ENCODE measurements at regions not wholly inside any gene's neighbourhood (a gene's known extent, or its start where the extent isn't known, plus 50 kb on each side); places are given as distances from the start of the nearest gene placed in this dataset.
A peak's percentile ranks its signal among the peaks of the same experiment; 100 is the strongest.

- no peaks in the 10 kb centered on the region for H3K79me2 ChIP-seq (ENCODE audit: insufficient read depth, low read depth)
- no peak overlapping the region for H3K27ac ChIP-seq
- no peak overlapping the region for H3K4me3 ChIP-seq (IDR thresholded peaks at IDR 0.05; ENCODE audit: insufficient read depth, low read depth, low read length)
- no peaks in the 10 kb centered on the region for H4K20me1 ChIP-seq (ENCODE audit: insufficient read depth)
- no peaks in the 10 kb centered on the region for H3K27me3 ChIP-seq (ENCODE audit: insufficient read depth, low read depth)
- no peak overlapping the region for H2AFZ ChIP-seq (ENCODE audit: low read depth)
- no peaks in the 10 kb centered on the region for H3K36me3 ChIP-seq (ENCODE audit: insufficient read depth)
- H3K4me2 ChIP-seq = no peak overlapping the region
- H3K4me1 ChIP-seq (ENCODE audit: low read depth, poor library complexity, severe bottlenecking) = peaks cover 30% of the 10 kb centered on the region
- TF ChIP-seq, protein P1, sequence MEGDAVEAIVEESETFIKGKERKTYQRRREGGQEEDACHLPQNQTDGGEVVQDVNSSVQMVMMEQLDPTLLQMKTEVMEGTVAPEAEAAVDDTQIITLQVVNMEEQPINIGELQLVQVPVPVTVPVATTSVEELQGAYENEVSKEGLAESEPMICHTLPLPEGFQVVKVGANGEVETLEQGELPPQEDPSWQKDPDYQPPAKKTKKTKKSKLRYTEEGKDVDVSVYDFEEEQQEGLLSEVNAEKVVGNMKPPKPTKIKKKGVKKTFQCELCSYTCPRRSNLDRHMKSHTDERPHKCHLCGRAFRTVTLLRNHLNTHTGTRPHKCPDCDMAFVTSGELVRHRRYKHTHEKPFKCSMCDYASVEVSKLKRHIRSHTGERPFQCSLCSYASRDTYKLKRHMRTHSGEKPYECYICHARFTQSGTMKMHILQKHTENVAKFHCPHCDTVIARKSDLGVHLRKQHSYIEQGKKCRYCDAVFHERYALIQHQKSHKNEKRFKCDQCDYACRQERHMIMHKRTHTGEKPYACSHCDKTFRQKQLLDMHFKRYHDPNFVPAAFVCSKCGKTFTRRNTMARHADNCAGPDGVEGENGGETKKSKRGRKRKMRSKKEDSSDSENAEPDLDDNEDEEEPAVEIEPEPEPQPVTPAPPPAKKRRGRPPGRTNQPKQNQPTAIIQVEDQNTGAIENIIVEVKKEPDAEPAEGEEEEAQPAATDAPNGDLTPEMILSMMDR (conservative IDR thresholded peaks at IDR 0.05; ENCODE audit: low read depth, low read length) = no peak
- no peak overlapping the region for H3K9ac ChIP-seq
Measured at GRCh38 chr1:207214453-207214852, 107.0 kb upstream of the CD55 start.

DNA sequence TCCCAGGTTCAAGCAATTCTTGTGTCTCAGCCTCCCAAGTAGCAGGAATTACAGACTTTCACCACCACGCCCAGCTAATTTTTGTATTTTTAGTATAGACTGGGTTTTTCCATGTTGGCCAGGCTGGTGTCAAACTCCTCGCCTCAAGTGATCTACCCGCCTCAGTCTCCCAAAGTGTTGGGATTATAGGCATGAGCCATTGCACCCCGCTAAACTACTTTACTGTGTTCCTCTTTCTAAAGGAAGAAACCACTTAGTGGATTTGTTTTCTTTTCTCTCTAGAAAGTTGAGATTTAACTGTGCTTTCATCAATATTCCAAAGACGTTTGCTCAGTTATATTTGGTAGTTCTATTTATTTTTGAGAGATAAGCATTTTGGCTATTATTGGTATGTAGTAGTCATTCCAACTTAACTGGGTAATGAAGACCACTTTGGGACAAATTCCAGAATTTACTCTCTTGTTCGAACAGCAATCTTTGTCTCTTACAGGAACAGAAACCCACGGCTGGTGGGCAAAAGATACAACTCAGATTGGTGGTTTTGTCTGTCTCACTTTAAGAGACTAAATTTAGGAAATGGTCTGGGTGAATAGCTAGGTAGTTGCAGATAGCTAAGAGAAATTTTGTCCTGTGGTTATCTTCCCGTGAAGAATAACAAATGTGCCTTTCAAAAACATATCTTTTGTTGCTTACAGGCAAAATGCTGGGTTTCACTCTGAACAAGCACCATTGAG lies 103.5 kb upstream of the CD55 start:
- Histone ChIP-seq H3K36me3 (ENCODE audit: insufficient read depth) (no peaks in the 10 kb centered on the region), H3K4me3 (IDR thresholded peaks at IDR 0.05; ENCODE audit: insufficient read depth, low read depth, low read length) (no peak overlapping the region), H4K20me1 (ENCODE audit: insufficient read depth) (no peaks in the 10 kb centered on the region), H2AFZ (ENCODE audit: low read depth) (peak overlapping the region; percentile 45), H3K4me2 (peak overlapping the region; percentile 85), H3K9ac (no peak overlapping the region), H3K27ac (peak overlapping the region; percentile 32), H3K4me1 (ENCODE audit: low read depth, poor library complexity, severe bottlenecking) (peaks cover 38% of the 10 kb centered on the region), H3K27me3 (ENCODE audit: insufficient read depth, low read depth) (no peaks in the 10 kb centered on the region), H3K79me2 (ENCODE audit: insufficient read depth, low read depth) (no peaks in the 10 kb centered on the region)
- TF ChIP-seq, protein P1 (conservative IDR thresholded peaks at IDR 0.05; ENCODE audit: low read depth, low read length) = no peak

GRCh38 chr1:207218512-207219362 lies 102.7 kb upstream of the CD55 start:
- Histone ChIP-seq H3K79me2 (ENCODE audit: insufficient read depth, low read depth) (no peaks in the 10 kb centered on the region), H2AFZ (ENCODE audit: low read depth) (peak overlapping the region; percentile 45), H3K27ac (peak overlapping the region; percentile 32), H3K36me3 (ENCODE audit: insufficient read depth) (no peaks in the 10 kb centered on the region), H3K27me3 (ENCODE audit: insufficient read depth, low read depth) (no peaks in the 10 kb centered on the region), H3K4me3 (IDR thresholded peaks at IDR 0.05; ENCODE audit: insufficient read depth, low read depth, low read length) (no peak overlapping the region), H4K20me1 (ENCODE audit: insufficient read depth) (no peaks in the 10 kb centered on the region), H3K9ac (no peak overlapping the region), H3K4me1 (ENCODE audit: low read depth, poor library complexity, severe bottlenecking) (peaks cover 38% of the 10 kb centered on the region), H3K4me2 (peak overlapping the region; percentile 85)
- TF ChIP-seq, protein P1 (conservative IDR thresholded peaks at IDR 0.05; ENCODE audit: low read depth, low read length) = no peak

DNA sequence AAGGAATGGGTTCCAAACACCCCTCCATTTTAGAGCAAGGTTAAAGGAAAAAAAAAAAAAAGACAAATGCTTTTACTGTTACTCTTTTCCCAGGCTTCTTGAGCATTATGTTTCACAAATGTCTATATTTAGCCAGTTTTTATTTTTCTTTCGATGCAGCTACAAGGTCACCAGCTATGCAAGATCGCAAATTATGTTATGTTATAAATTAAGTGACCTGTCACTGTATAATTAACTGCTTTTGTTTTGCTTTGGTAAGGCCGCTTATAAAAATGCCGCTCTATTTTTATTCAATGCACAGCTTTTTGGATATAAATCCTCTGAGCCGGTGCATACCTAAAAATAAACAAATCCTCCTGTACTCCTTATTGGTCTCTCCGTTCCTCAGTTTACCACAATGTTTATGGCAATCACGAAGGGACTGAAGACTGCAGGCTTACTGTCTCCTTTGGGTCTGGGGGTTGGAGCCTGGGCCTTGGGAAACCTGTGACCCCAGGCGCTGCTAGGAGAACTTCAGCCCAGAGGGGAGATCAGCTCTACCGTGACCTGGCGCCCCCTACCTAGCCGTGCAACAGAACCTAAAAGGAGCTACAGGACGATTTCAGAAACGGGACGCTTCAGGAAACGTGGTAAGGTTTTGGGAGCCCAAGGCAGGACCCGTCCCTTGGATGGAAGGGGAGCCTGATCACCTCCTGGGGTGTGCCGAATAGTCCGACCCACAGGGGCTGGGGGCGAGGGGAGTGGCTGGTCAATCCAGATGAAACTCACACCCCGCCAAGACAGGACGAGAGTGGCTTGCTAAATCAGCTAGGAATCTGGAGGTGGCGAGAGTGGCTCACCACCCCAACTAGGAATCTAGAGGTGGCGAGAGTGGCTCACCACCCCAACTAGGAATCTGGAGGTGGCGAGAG lies 101.2 kb upstream of the CD55 start:
- TF ChIP-seq, protein P1 (conservative IDR thresholded peaks at IDR 0.05; ENCODE audit: low read depth, low read length) = no peak
- no peak overlapping the region for H3K27ac ChIP-seq
- H2AFZ ChIP-seq (ENCODE audit: low read depth) = no peak overlapping the region
- H3K36me3 ChIP-seq (ENCODE audit: insufficient read depth) = no peaks in the 10 kb centered on the region
- H3K9ac ChIP-seq = no peak overlapping the region
- no peaks in the 10 kb centered on the region for H3K27me3 ChIP-seq (ENCODE audit: insufficient read depth, low read depth)
- no peaks in the 10 kb centered on the region for H4K20me1 ChIP-seq (ENCODE audit: insufficient read depth)
- H3K4me3 ChIP-seq (IDR thresholded peaks at IDR 0.05; ENCODE audit: insufficient read depth, low read depth, low read length) = no peak overlapping the region
- H3K4me1 ChIP-seq (ENCODE audit: low read depth, poor library complexity, severe bottlenecking) = peaks cover 38% of the 10 kb centered on the region
- H3K79me2 ChIP-seq (ENCODE audit: insufficient read depth, low read depth) = no peaks in the 10 kb centered on the region
- H3K4me2 ChIP-seq = no peak overlapping the region

Measured in KMS-11 (cell line).